ENCODE measurements at regions not wholly inside any gene's neighbourhood (a gene's known extent, or its start where the extent isn't known, plus 50 kb on each side); places are given as distances from the start of the nearest gene placed in this dataset.
"Not testable (repeated sequence)": the region's sequence is repeated elsewhere in the genome, so short reads cannot be mapped to it uniquely, and the experiment has no call there.

DNA sequence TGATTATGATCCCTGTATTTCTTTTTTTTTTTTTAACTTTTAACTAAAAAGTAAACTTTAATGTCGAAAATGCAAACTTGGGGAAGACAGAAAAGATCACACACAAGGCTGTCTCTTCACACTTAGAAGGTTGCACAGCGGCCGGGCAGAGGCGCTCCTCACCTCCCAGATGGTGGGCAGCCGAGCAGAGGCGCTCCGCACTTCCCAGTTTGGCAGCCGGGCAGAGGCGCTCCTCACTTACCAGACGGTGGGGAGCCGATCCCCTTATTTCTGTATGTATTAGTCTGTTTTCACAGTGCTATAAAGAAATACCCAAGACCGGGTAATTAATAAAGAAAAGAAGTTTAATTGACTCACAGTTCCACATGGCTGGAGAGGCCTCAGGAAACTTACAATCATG is 805.6 kb upstream of the SPRY2 start:
- TF ChIP-seq, protein P1, sequence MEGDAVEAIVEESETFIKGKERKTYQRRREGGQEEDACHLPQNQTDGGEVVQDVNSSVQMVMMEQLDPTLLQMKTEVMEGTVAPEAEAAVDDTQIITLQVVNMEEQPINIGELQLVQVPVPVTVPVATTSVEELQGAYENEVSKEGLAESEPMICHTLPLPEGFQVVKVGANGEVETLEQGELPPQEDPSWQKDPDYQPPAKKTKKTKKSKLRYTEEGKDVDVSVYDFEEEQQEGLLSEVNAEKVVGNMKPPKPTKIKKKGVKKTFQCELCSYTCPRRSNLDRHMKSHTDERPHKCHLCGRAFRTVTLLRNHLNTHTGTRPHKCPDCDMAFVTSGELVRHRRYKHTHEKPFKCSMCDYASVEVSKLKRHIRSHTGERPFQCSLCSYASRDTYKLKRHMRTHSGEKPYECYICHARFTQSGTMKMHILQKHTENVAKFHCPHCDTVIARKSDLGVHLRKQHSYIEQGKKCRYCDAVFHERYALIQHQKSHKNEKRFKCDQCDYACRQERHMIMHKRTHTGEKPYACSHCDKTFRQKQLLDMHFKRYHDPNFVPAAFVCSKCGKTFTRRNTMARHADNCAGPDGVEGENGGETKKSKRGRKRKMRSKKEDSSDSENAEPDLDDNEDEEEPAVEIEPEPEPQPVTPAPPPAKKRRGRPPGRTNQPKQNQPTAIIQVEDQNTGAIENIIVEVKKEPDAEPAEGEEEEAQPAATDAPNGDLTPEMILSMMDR (conservative IDR thresholded peaks at IDR 0.05): not testable (repeated sequence)
- not testable (repeated sequence) for TF ChIP-seq ZFX (IDR thresholded peaks at IDR 0.05)
